MM.1S (cell line): ENCODE measurements at regions not wholly inside any gene's neighbourhood (a gene's known extent, or its start where the extent isn't known, plus 50 kb on each side); places are given as distances from the start of the nearest gene placed in this dataset.

Source experiments
- DNase-seq: peaks from one replicate; pipeline ENCODE4 v3.0.0-alpha.2; 2015
- H2AFZ ChIP-seq: fragments of 300-600 bp; sonication (generic); 2 replicates; pipeline ENCODE4 v1.6.0; 2016; ENCODE audit warnings: antibody characterized with exemption, low read length
- H3F3A ChIP-seq: fragments of 300-600 bp; sonication (generic); 2 replicates; pipeline ENCODE4 v1.6.1; 2016; ENCODE audit warnings: mild to moderate bottlenecking, antibody characterized with exemption, low read length, moderate library complexity, mixed read lengths; ENCODE audit not compliant: insufficient read depth
- H3K27ac ChIP-seq: fragments of 300-600 bp; sonication (generic); 2 replicates; pipeline ENCODE4 v1.5.1; 2016; ENCODE audit warnings: mild to moderate bottlenecking, low read length
- H3K27me3 ChIP-seq: fragments of 300-600 bp; sonication (generic); replicated peaks from 2 replicates; pipeline ENCODE4 v1.6.0; 2016; ENCODE audit warnings: low read length; ENCODE audit not compliant: insufficient read depth
- H3K36me3 ChIP-seq: fragments of 300-600 bp; sonication (generic); replicated peaks from 2 replicates; pipeline ENCODE4 v1.6.1; 2016; ENCODE audit warnings: mild to moderate bottlenecking, low read length, mixed read lengths; ENCODE audit not compliant: insufficient read depth
- H3K4me1 ChIP-seq: fragments of 300-600 bp; sonication (generic); 2 replicates; pipeline ENCODE4 v1.6.1; 2016; ENCODE audit warnings: low read length, mixed read lengths
- H3K4me2 ChIP-seq: fragments of 300-600 bp; sonication (generic); 2 replicates; pipeline ENCODE4 v1.6.0; 2016; ENCODE audit warnings: low read depth, low read length
- H3K4me3 ChIP-seq: fragments of 300-600 bp; sonication (generic); 2 replicates; pipeline ENCODE4 v1.5.1; 2016; ENCODE audit warnings: low read length, mixed read lengths
- H3K79me2 ChIP-seq: fragments of 300-600 bp; sonication (generic); 2 replicates; pipeline ENCODE4 v1.6.1; 2016; ENCODE audit warnings: mixed run types, low read length, mixed read lengths
- H3K9ac ChIP-seq: fragments of 300-600 bp; sonication (generic); 2 replicates; pipeline ENCODE4 v1.6.1; 2016; ENCODE audit warnings: low read length, mixed read lengths
- H3K9me2 ChIP-seq: fragments of 300-600 bp; sonication (generic); replicated peaks from 2 replicates; pipeline ENCODE4 v1.6.1; 2016; ENCODE audit warnings: mild to moderate bottlenecking, low read length, mixed read lengths; ENCODE audit not compliant: insufficient read depth
- H3K9me3 ChIP-seq: fragments of 300-600 bp; sonication (generic); replicated peaks from 2 replicates; pipeline ENCODE4 v1.6.1; 2016; ENCODE audit warnings: mild to moderate bottlenecking, low read length, mixed read lengths; ENCODE audit not compliant: insufficient read depth
- H4K20me1 ChIP-seq: fragments of 300-600 bp; sonication (generic); 2 replicates; pipeline ENCODE4 v1.6.1; 2016; ENCODE audit warnings: mild to moderate bottlenecking, low read length, moderate library complexity, mixed read lengths; ENCODE audit not compliant: insufficient read depth
- CTCF ChIP-seq: fragments of 300-600 bp; sonication (generic); IDR thresholded peaks from 2 replicates; pipeline ENCODE4 v1.5.1; 2016; ENCODE audit warnings: antibody characterized with exemption, low read length, mixed read lengths
- EZH2 ChIP-seq: fragments of 300-600 bp; sonication (generic); optimal IDR thresholded peaks from 2 replicates; pipeline ENCODE3; 2017; ENCODE audit warnings: low read depth, mild to moderate bottlenecking, antibody characterized with exemption, low read length, mixed read lengths
- EZH2phosphoT487 ChIP-seq: fragments of 300-600 bp; sonication (generic); IDR thresholded peaks from 2 replicates; pipeline ENCODE4 v1.6.1; 2018; ENCODE audit warnings: antibody characterized with exemption, low read length

- H3K4me1 ChIP-seq, result no peaks in the 10 kb centered on the region
- no peak overlapping the region for H3K4me3 ChIP-seq
- no peak overlapping the region for H3K27ac ChIP-seq
- H4K20me1 ChIP-seq, result no peaks in the 10 kb centered on the region
- H3K9me3 ChIP-seq, result no peaks in the 10 kb centered on the region
- H2AFZ ChIP-seq, result no peak overlapping the region
- no peak for DNase-seq
- H3K79me2 ChIP-seq, result no peaks in the 10 kb centered on the region
- no peak overlapping the region for H3K9ac ChIP-seq
- H3K36me3 ChIP-seq, result no peaks in the 10 kb centered on the region
- H3K4me2 ChIP-seq, result no peak overlapping the region
- TF ChIP-seq EZH2phosphoT487 (no peak), EZH2 (no peak), CTCF (no peak)
- H3F3A ChIP-seq, result no peaks in the 10 kb centered on the region
- no peaks in the 10 kb centered on the region for H3K9me2 ChIP-seq
- no peaks in the 10 kb centered on the region for H3K27me3 ChIP-seq
Observed at GRCh38 chr10:6361869-6362268, 159.1 kb downstream of the PFKFB3 start.

GRCh38 chr10:6362879-6363278 is 160.1 kb downstream of the PFKFB3 start:
- Histone ChIP-seq H3K9ac (no peak overlapping the region), H3K27me3 (no peaks in the 10 kb centered on the region), H4K20me1 (no peaks in the 10 kb centered on the region), H3K4me1 (no peaks in the 10 kb centered on the region), H3K36me3 (no peaks in the 10 kb centered on the region), H3K4me3 (no peak overlapping the region), H3K27ac (no peak overlapping the region), H3F3A (no peaks in the 10 kb centered on the region), H2AFZ (no peak overlapping the region), H3K9me2 (no peaks in the 10 kb centered on the region), H3K4me2 (no peak overlapping the region), H3K9me3 (no peaks in the 10 kb centered on the region), H3K79me2 (no peaks in the 10 kb centered on the region)
- no peak for TF ChIP-seq EZH2phosphoT487
- no peak for TF ChIP-seq EZH2
- TF ChIP-seq CTCF, result no peak
- DNase-seq, result no peak

GRCh38 chr10:6363511-6363910 is 160.8 kb downstream of the PFKFB3 start:
- Histone ChIP-seq H3K27me3 (no peaks in the 10 kb centered on the region), H3K36me3 (no peaks in the 10 kb centered on the region), H3K27ac (no peak overlapping the region), H3K9me3 (no peaks in the 10 kb centered on the region), H3K79me2 (no peaks in the 10 kb centered on the region), H3K9ac (no peak overlapping the region), H3K4me1 (no peaks in the 10 kb centered on the region), H4K20me1 (no peaks in the 10 kb centered on the region), H2AFZ (no peak overlapping the region), H3K4me3 (no peak overlapping the region), H3K9me2 (no peaks in the 10 kb centered on the region), H3K4me2 (no peak overlapping the region), H3F3A (no peaks in the 10 kb centered on the region)
- no peak for DNase-seq
- TF ChIP-seq EZH2, result no peak
- TF ChIP-seq EZH2phosphoT487, result no peak
- no peak for TF ChIP-seq CTCF
